ENCODE measurements at regions not wholly inside any gene's neighbourhood (a gene's known extent, or its start where the extent isn't known, plus 50 kb on each side); places are given as distances from the start of the nearest gene placed in this dataset.

DNA sequence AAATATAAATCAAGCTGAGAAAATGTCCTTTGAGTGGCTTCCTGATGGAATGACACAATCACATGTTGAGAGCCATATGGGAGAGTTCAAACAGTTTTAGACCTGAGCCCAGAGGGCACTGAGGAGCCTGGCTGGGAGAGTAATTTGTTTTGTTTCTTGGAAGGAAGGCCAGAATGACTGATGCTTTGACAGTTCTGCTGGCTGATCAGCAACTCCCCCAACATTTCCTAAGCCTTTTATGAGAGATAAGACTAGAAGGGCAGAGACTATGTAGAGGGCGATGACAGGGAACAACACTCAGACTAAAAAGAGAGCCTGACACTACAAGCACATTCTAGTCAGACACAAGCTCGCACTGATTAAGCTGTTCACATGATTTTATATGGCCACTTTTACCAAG lies 169.2 kb downstream of the COX7C start:
- TF ChIP-seq SPI1 (IDR thresholded peaks at IDR 0.05; ENCODE audit: borderline replicate concordance, low read depth) (no peak), POLR2AphosphoS5 (IDR thresholded peaks at IDR 0.05; ENCODE audit: low read depth) (no peak), CTCF (IDR thresholded peaks at IDR 0.05; ENCODE audit: insufficient read depth, low read length) (no peak), GABPA (IDR thresholded peaks at IDR 0.05; ENCODE audit: low read depth) (no peak)
- TF ChIP-seq, protein P1, sequence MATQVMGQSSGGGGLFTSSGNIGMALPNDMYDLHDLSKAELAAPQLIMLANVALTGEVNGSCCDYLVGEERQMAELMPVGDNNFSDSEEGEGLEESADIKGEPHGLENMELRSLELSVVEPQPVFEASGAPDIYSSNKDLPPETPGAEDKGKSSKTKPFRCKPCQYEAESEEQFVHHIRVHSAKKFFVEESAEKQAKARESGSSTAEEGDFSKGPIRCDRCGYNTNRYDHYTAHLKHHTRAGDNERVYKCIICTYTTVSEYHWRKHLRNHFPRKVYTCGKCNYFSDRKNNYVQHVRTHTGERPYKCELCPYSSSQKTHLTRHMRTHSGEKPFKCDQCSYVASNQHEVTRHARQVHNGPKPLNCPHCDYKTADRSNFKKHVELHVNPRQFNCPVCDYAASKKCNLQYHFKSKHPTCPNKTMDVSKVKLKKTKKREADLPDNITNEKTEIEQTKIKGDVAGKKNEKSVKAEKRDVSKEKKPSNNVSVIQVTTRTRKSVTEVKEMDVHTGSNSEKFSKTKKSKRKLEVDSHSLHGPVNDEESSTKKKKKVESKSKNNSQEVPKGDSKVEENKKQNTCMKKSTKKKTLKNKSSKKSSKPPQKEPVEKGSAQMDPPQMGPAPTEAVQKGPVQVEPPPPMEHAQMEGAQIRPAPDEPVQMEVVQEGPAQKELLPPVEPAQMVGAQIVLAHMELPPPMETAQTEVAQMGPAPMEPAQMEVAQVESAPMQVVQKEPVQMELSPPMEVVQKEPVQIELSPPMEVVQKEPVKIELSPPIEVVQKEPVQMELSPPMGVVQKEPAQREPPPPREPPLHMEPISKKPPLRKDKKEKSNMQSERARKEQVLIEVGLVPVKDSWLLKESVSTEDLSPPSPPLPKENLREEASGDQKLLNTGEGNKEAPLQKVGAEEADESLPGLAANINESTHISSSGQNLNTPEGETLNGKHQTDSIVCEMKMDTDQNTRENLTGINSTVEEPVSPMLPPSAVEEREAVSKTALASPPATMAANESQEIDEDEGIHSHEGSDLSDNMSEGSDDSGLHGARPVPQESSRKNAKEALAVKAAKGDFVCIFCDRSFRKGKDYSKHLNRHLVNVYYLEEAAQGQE (IDR thresholded peaks at IDR 0.05; ENCODE audit: insufficient replicate concordance, low read depth), result no peak
- Histone ChIP-seq H3K27me3 (ENCODE audit: insufficient read depth, poor library complexity, severe bottlenecking) (no peaks in the 10 kb centered on the region), H3K4me3 (replicated peaks; ENCODE audit: insufficient read depth, low read length) (no peak overlapping the region), H3K27ac (replicated peaks) (no peak overlapping the region)
- DNase-seq (ENCODE audit: low read depth in 1 of 2, low spot score in 1 of 2), result no peak

GRCh38 chr5:86795659-86796058 lies 177.9 kb downstream of the COX7C start:
- Histone ChIP-seq H3K4me3 (replicated peaks; ENCODE audit: insufficient read depth, low read length) (no peak overlapping the region), H3K27me3 (ENCODE audit: insufficient read depth, poor library complexity, severe bottlenecking) (no peaks in the 10 kb centered on the region), H3K27ac (replicated peaks) (no peak overlapping the region)
- no peak for DNase-seq (ENCODE audit: low read depth in 1 of 2, low spot score in 1 of 2)
- TF ChIP-seq, protein P1 (IDR thresholded peaks at IDR 0.05; ENCODE audit: insufficient replicate concordance, low read depth), result no peak
- TF ChIP-seq GABPA (IDR thresholded peaks at IDR 0.05; ENCODE audit: low read depth), result no peak
- no peak for TF ChIP-seq CTCF (IDR thresholded peaks at IDR 0.05; ENCODE audit: insufficient read depth, low read length)
- TF ChIP-seq SPI1 (IDR thresholded peaks at IDR 0.05; ENCODE audit: borderline replicate concordance, low read depth), result no peak
- TF ChIP-seq POLR2AphosphoS5 (IDR thresholded peaks at IDR 0.05; ENCODE audit: low read depth), result no peak

- Histone ChIP-seq H3K27ac (replicated peaks) (no peak overlapping the region), H3K27me3 (ENCODE audit: insufficient read depth, poor library complexity, severe bottlenecking) (no peaks in the 10 kb centered on the region), H3K4me3 (replicated peaks; ENCODE audit: insufficient read depth, low read length) (no peak overlapping the region)
- TF ChIP-seq, protein P1 (IDR thresholded peaks at IDR 0.05; ENCODE audit: insufficient replicate concordance, low read depth), result no peak
- no peak for TF ChIP-seq CTCF (IDR thresholded peaks at IDR 0.05; ENCODE audit: insufficient read depth, low read length)
- TF ChIP-seq GABPA (IDR thresholded peaks at IDR 0.05; ENCODE audit: low read depth), result no peak
- TF ChIP-seq SPI1 (IDR thresholded peaks at IDR 0.05; ENCODE audit: borderline replicate concordance, low read depth), result no peak
- TF ChIP-seq POLR2AphosphoS5 (IDR thresholded peaks at IDR 0.05; ENCODE audit: low read depth), result no peak
- DNase-seq (ENCODE audit: low read depth in 1 of 2, low spot score in 1 of 2), result no peak
These were observed 179.9 kb downstream of the COX7C start for GRCh38 chr5:86797677-86798076.

Measured in HL-60 (cell line).